ENCODE measurements at regions not wholly inside any gene's neighbourhood (a gene's known extent, or its start where the extent isn't known, plus 50 kb on each side); places are given as distances from the start of the nearest gene placed in this dataset.

- no TSS peak for BruUV-seq (replicated peaks)
- ChIA-PET RAD21 (ENCODE audit: low non-redundant PET in 1 of 2, low total read pairs in 2 of 2, uncharacterized antibody in 2 of 2, unreplicated experiment in 2 of 2) (no interaction called here), CTCF (no interaction called here), POLR2A (no interaction called here)
- Histone ChIP-seq H3K9me2 (ENCODE audit: insufficient read depth) (no peaks in the 10 kb centered on the region), H3K79me2 (ENCODE audit: insufficient read depth, low read length) (no peaks in the 10 kb centered on the region), H2AFZ (ENCODE audit: low read depth, low read length, poor library complexity, severe bottlenecking) (no peak overlapping the region), H3K4me1 (ENCODE audit: control insufficient read depth in 1 of 2, insufficient read depth in 2 of 2, low read length in 2 of 2) (peaks cover 2 to 27% of the 10 kb centered on the region in 2 experiments; a peak in 2 of 4 replicates), H4K20me1 (ENCODE audit: insufficient read depth) (no peaks in the 10 kb centered on the region), H3K36me3 (ENCODE audit: control insufficient read depth in 1 of 2, insufficient read depth in 2 of 2, low read length in 2 of 2) (no peaks in the 10 kb centered on the region), H3K27ac (ENCODE audit: low read depth, low read length) (no peak overlapping the region), H3K4me2 (ENCODE audit: low read length) (no peak overlapping the region), H3K4me3 (replicated peaks in 1 of 2; ENCODE audit: low read depth in 1 of 2, low read length in 2 of 2) (no peak overlapping the region), H3K27me3 (ENCODE audit: insufficient read depth, low read length) (no peaks in the 10 kb centered on the region), H3K9ac (ENCODE audit: low read length) (no peak overlapping the region), H3K9me3 (ENCODE audit: control insufficient read depth in 1 of 2, insufficient read depth in 1 of 2, low read depth in 1 of 2, low read length in 2 of 2) (no peaks in the 10 kb centered on the region)
- intact Hi-C loops (cut with micrococcal nuclease) = no loop called here
- DNase-seq (ENCODE audit: low read depth, low spot score) (no peak), ATAC-seq (no peak)
- TF ChIP-seq REST (IDR thresholded peaks at IDR 0.05; ENCODE audit: low read depth) (no peak), SRF (IDR thresholded peaks at IDR 0.05; ENCODE audit: low read depth) (no peak), ZBTB33 (IDR thresholded peaks at IDR 0.05; ENCODE audit: extremely low read depth, insufficient replicate concordance, low read length) (no peak), RAD21 (IDR thresholded peaks at IDR 0.05; ENCODE audit: low read depth) (no peak), ZFX (IDR thresholded peaks at IDR 0.05) (no peak), JUND (IDR thresholded peaks at IDR 0.05) (no peak), TCF7L2 (IDR thresholded peaks at IDR 0.05; ENCODE audit: borderline replicate concordance, extremely low read depth, insufficient read depth, insufficient read length) (no peak), YY1 (IDR thresholded peaks at IDR 0.05; ENCODE audit: extremely low read depth, insufficient replicate concordance, low read depth, low read length) (no peak), SIN3A (IDR thresholded peaks at IDR 0.05; ENCODE audit: low read depth) (no peak), MAX (IDR thresholded peaks at IDR 0.05) (no peak), CBX3 (IDR thresholded peaks at IDR 0.05; ENCODE audit: low read depth) (no peak), EGR1 (IDR thresholded peaks at IDR 0.05; ENCODE audit: low read depth) (no peak), POLR2AphosphoS5 (IDR thresholded peaks at IDR 0.05; ENCODE audit: low read depth, low read length) (no peak), POLR2A (IDR thresholded peaks at IDR 0.05; ENCODE audit: borderline replicate concordance, extremely low read depth, insufficient read depth, insufficient read length) (no peak), CTCF (IDR thresholded peaks at IDR 0.05 in 2 of 3, conservative IDR thresholded peaks at IDR 0.05 in 1 of 3; ENCODE audit: borderline replicate concordance in 1 of 3, insufficient read depth in 1 of 3, low read depth in 2 of 3, low read length in 2 of 3) (no peak), ELF1 (IDR thresholded peaks at IDR 0.05; ENCODE audit: borderline replicate concordance, low read depth) (no peak), ZNF274 (IDR thresholded peaks at IDR 0.05; ENCODE audit: low read depth, low read length) (no peak), CEBPB (IDR thresholded peaks at IDR 0.05; ENCODE audit: low read depth) (no peak)
Measured at GRCh38 chr10:89120931-89121763, 86.0 kb downstream of the CH25H start.
